CD4-positive, alpha-beta T cell (primary cell): ENCODE measurements at regions not wholly inside any gene's neighbourhood (a gene's known extent, or its start where the extent isn't known, plus 50 kb on each side); places are given as distances from the start of the nearest gene placed in this dataset.
"Not testable (repeated sequence)": the region's sequence is repeated elsewhere in the genome, so short reads cannot be mapped to it uniquely, and the experiment has no call there.

Experiments
- ATAC-seq: fragments of 200-7000 bp; cut with Tn5 transposase; one replicate; pipeline ENCODE4 v1.10.0; 2022; ENCODE audit warnings: mild to moderate bottlenecking; ENCODE audit not compliant: poor library complexity
- CTCF ChIA-PET: fragments of 350-600 bp; sonication (Branson Sonifier 250); formaldehyde crosslinking; loops from one replicate; lab custom pipeline; 2021; ENCODE audit warnings: antibody characterized with exemption, inconsistent platforms; lab: Charles Lee
- POLR2A ChIA-PET: fragments of 350-600 bp; sonication (Branson Sonifier 250); formaldehyde crosslinking; loops from one replicate; lab custom pipeline; 2021; ENCODE audit warnings: antibody characterized with exemption, inconsistent platforms; lab: Charles Lee
- DNase-seq, 14 experiments: peaks; one replicate each; pipeline ENCODE4 v3.0.0-alpha.2; 2013 to 2020; ENCODE audit warnings: mixed read lengths in 2 of 14
- H3K27ac ChIP-seq, 2 donors: one replicate each; pipeline versions ENCODE4 v1.5.1 to v1.7.0; 2013; ENCODE audit warnings: low read length in 2 of 2, low read depth in 1 of 2, mild to moderate bottlenecking in 1 of 2
- H3K27me3 ChIP-seq, 2 experiments: 1 replicate in 1 of 2; 2 replicates in 1 of 2; pipeline versions ENCODE4 v1.6.1 to v1.7.0; 2013; ENCODE audit warnings: low read length in 2 of 2, control low read depth in 1 of 2, mild to moderate bottlenecking in 1 of 2, moderate library complexity in 1 of 2; ENCODE audit not compliant: insufficient read depth in 2 of 2, control insufficient read depth in 1 of 2
- H3K36me3 ChIP-seq: one replicate; pipeline ENCODE4 v1.6.1; 2013; ENCODE audit warnings: low read length, control low read depth; ENCODE audit not compliant: insufficient read depth
- H3K4me1 ChIP-seq: one replicate; pipeline ENCODE4 v1.6.1; 2013; ENCODE audit warnings: low read length, control low read depth; ENCODE audit not compliant: insufficient read depth
- H3K4me3 ChIP-seq: one replicate; pipeline ENCODE4 v1.5.1; 2013; ENCODE audit warnings: mild to moderate bottlenecking, low read length, moderate library complexity
- H3K9me3 ChIP-seq, 2 experiments: 1 replicate in 1 of 2; 2 replicates in 1 of 2; pipeline versions ENCODE4 v1.6.1 to v1.7.0; 2013; ENCODE audit warnings: low read length in 2 of 2, mild to moderate bottlenecking in 2 of 2, control low read depth in 1 of 2, moderate library complexity in 1 of 2; ENCODE audit not compliant: control insufficient read depth in 1 of 2, insufficient read depth in 1 of 2
- H3K27ac Mint-ChIP-seq: one replicate; pipeline ENCODE4 v1.8.0; 2020; ENCODE audit warnings: mixed read lengths
- H3K27me3 Mint-ChIP-seq: one replicate; pipeline ENCODE4 v1.8.0; 2021; ENCODE audit warnings: mixed read lengths
- H3K36me3 Mint-ChIP-seq: one replicate; pipeline ENCODE4 v1.8.0; 2021; ENCODE audit warnings: low read depth, mixed read lengths
- H3K4me1 Mint-ChIP-seq: one replicate; pipeline ENCODE4 v1.8.0; 2021; ENCODE audit warnings: low read depth, mixed read lengths
- H3K4me3 Mint-ChIP-seq: one replicate; pipeline ENCODE4 v1.8.0; 2020; ENCODE audit warnings: mild to moderate bottlenecking, mixed read lengths
- H3K9me3 Mint-ChIP-seq: one replicate; pipeline ENCODE4 v1.8.0; 2020; ENCODE audit warnings: mixed read lengths
- intact Hi-C, 2 experiments: fragments of 100-400 bp; cut with DNase I in 1 of 2; cut with micrococcal nuclease in 1 of 2; formaldehyde crosslinking; loops; one replicate each; pipeline versions ENCODE4 v1.15.1 to v1.9.0; 2023 to 2025; cut with DNase I, micrococcal nuclease
- TF ChIP-seq, protein P1 (sequence below): fragments of 200-600 bp; IDR thresholded peaks from one replicate; pipeline ENCODE4 v1.8.0; 2022; ENCODE audit warnings: antibody characterized with exemption, mild to moderate bottlenecking

DNA sequence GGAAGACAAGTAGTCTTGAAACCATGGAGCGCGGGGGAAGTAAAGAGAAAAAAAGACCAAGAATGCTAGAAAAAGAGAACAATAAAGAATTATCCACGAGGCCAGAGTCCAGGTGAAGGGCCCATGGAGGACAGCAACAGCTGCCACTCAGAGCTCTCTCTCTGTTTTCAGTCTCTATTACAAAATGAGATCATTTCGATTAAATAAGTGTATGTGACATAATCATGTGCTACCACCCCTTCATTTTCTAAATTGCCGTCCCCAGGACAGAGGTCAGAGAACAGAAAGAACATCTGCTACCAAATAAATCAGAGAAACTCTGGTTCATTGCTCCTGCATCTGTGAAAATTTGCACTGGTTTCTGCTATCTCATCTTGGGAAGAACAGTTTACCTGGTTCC is 838.7 kb downstream of the RNF144A start:
- Mint-ChIP-seq H3K36me3 (no peaks in the 10 kb centered on the region), H3K9me3 (peaks cover 9% of the 10 kb centered on the region), H3K4me3 (no peak overlapping the region), H3K27me3 (no peaks in the 10 kb centered on the region), H3K27ac (no peak overlapping the region), H3K4me1 (no peaks in the 10 kb centered on the region)
- no peak overlapping the region for H3K4me3 ChIP-seq
- DNase-seq (no peak), ATAC-seq (no peak)
- H3K27ac ChIP-seq, result no peak overlapping the region
- CTCF ChIA-PET, result no interaction called here
- no peaks in the 10 kb centered on the region for H3K36me3 ChIP-seq
- TF ChIP-seq, protein P1, sequence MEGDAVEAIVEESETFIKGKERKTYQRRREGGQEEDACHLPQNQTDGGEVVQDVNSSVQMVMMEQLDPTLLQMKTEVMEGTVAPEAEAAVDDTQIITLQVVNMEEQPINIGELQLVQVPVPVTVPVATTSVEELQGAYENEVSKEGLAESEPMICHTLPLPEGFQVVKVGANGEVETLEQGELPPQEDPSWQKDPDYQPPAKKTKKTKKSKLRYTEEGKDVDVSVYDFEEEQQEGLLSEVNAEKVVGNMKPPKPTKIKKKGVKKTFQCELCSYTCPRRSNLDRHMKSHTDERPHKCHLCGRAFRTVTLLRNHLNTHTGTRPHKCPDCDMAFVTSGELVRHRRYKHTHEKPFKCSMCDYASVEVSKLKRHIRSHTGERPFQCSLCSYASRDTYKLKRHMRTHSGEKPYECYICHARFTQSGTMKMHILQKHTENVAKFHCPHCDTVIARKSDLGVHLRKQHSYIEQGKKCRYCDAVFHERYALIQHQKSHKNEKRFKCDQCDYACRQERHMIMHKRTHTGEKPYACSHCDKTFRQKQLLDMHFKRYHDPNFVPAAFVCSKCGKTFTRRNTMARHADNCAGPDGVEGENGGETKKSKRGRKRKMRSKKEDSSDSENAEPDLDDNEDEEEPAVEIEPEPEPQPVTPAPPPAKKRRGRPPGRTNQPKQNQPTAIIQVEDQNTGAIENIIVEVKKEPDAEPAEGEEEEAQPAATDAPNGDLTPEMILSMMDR, result no peak
- POLR2A ChIA-PET, result no interaction called here
- H3K9me3 ChIP-seq, result peaks cover 0 to 14% of the 10 kb centered on the region in 2 experiments
- H3K4me1 ChIP-seq, result no peaks in the 10 kb centered on the region
- intact Hi-C loops, result no loop called here
- no peaks in the 10 kb centered on the region for H3K27me3 ChIP-seq

DNA sequence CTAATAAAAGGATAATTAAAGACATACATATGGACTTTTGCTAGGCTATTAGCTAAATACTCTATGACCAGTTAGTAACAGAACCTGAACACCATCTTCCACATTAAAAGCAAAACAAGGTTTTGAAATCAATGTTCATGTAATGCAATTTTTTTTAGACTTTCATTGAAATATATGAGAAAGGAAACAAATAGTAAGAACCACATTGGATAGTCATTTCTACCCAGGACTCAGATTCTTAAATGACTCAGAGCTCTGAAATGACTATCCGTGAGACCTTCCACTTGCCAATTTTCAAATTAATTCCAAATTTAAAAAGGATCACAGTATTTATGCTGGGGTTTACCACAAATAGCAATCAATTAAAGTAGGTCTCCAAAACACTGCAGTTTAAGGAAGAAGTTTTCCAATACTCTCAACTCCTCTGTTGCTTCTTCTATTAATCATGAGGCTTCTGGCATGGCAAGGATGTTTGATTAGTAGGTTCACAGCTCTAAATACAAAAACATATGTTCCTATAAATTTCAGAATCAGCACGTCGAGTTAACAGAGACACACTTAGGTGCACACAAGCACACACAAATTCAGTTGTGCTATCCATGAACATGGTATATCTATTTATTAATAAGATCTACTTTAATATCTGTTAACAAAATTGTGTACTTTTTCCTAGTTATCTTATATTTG is 841.0 kb downstream of the RNF144A start:
- peaks cover 9% of the 10 kb centered on the region for H3K9me3 Mint-ChIP-seq
- CTCF ChIA-PET, result interaction anchor here (1.4 kb wide), 1 partner anchor 9 kb away, joined by 3 read pairs; no protein-coding TSS in a partner anchor
- H3K27me3 Mint-ChIP-seq, result no peaks in the 10 kb centered on the region
- Histone ChIP-seq H3K27me3 (no peaks in the 10 kb centered on the region), H3K27ac (no peak overlapping the region), H3K4me3 (no peak overlapping the region), H3K4me1 (no peaks in the 10 kb centered on the region), H3K9me3 (peaks cover 3 to 11% of the 10 kb centered on the region in 2 experiments), H3K36me3 (no peaks in the 10 kb centered on the region)
- POLR2A ChIA-PET, result no interaction called here
- peaks cover 4% of the 10 kb centered on the region for H3K36me3 Mint-ChIP-seq
- H3K4me3 Mint-ChIP-seq, result no peak overlapping the region
- TF ChIP-seq, protein P1, result no peak
- intact Hi-C loops, result no loop called here
- H3K4me1 Mint-ChIP-seq, result no peaks in the 10 kb centered on the region
- no peak for DNase-seq
- ATAC-seq, result no peak
- H3K27ac Mint-ChIP-seq, result no peak overlapping the region

DNA sequence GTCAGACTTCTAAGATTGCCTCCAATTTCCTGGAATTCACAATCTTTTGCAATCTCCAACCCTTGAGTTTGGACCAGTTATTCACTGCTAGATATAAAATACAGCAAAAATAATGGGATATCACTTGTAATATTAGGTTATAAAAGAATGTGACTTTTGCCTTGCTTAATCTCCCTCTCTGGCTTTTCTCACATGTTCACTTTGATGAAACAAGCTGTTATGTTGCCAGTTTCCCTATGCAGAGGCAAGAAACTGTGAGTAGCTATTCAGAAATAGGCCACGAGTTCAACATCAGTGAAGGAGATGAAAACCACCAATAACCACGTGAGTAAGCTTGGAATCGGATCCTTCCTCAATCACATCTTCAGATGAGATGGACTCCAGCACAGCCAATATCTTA is 842.7 kb downstream of the RNF144A start:
- intact Hi-C loops, result no loop called here
- peaks cover 7 to 9% of the 10 kb centered on the region in 2 experiments for H3K9me3 ChIP-seq
- DNase-seq (no peak), ATAC-seq (no peak)
- H3K4me1 Mint-ChIP-seq, result no peaks in the 10 kb centered on the region
- H3K36me3 ChIP-seq, result no peaks in the 10 kb centered on the region
- H3K4me3 Mint-ChIP-seq, result no peak overlapping the region
- ChIA-PET POLR2A (no interaction called here), CTCF (no interaction called here)
- H3K27ac ChIP-seq, result no peak overlapping the region
- peaks cover 7% of the 10 kb centered on the region for H3K9me3 Mint-ChIP-seq
- H3K27ac Mint-ChIP-seq, result no peak overlapping the region
- TF ChIP-seq, protein P1, result no peak
- H3K27me3 ChIP-seq, result no peaks in the 10 kb centered on the region
- peaks cover 4% of the 10 kb centered on the region for H3K36me3 Mint-ChIP-seq
- no peak overlapping the region for H3K4me3 ChIP-seq
- no peaks in the 10 kb centered on the region for H3K27me3 Mint-ChIP-seq
- no peaks in the 10 kb centered on the region for H3K4me1 ChIP-seq

DNA sequence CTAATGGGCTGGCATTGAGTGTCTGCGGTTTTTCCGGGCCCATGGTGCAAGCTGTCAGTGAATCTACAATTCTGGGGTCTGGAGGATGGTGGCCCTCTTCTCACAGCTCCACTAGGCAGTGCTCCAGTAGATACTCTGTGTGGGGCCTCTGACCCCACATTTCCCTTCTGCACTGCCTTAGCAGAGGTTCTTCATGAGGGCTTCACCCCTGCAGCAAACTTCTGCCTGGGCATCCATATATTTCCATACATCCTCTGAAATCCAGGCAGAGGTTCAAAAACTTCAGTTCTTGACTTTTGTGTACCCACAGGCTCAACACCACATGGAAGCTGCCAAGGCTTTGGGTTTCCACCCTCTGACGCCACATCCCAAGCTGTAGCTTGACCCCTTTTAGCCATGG is 846.2 kb downstream of the RNF144A start:
- H3K4me1 Mint-ChIP-seq, H3K27me3 Mint-ChIP-seq, DNase-seq, ATAC-seq, H3K27me3 ChIP-seq, H3K4me1 ChIP-seq, CTCF ChIA-PET, intact Hi-C loops, POLR2A ChIA-PET, H3K27ac Mint-ChIP-seq, H3K36me3 Mint-ChIP-seq, H3K36me3 ChIP-seq, H3K27ac ChIP-seq, H3K4me3 Mint-ChIP-seq, H3K9me3 Mint-ChIP-seq, H3K4me3 ChIP-seq: not testable (repeated sequence)
- peaks cover 7 to 14% of the 10 kb centered on the region in 2 experiments for H3K9me3 ChIP-seq
